Dermis microvascular lymphatic vessel endothelial cell (primary cell): ENCODE measurements at regions not wholly inside any gene's neighbourhood (a gene's known extent, or its start where the extent isn't known, plus 50 kb on each side); places are given as distances from the start of the nearest gene placed in this dataset.

Experiments used
- DNase-seq, 2 donors: peaks; one replicate each; pipeline versions ENCODE4 v3.0.0 to v3.0.0-alpha.2; 2010; ENCODE audit warnings: low read depth in 2 of 2

GRCh38 chr1:72547412-72547811 is 265.1 kb upstream of the NEGR1 start:
- DNase-seq = no peak

- DNase-seq = no peak
These were observed 258.3 kb upstream of the NEGR1 start for GRCh38 chr1:72540674-72541073.

- no peak for DNase-seq
These were observed 253.1 kb upstream of the NEGR1 start for GRCh38 chr1:72535470-72535869.

GRCh38 chr1:72530646-72531045 is 248.3 kb upstream of the NEGR1 start:
- no peak for DNase-seq

- no peak for DNase-seq
These were observed 244.6 kb upstream of the NEGR1 start for GRCh38 chr1:72526926-72527325.

- no peak for DNase-seq
These were observed 241.7 kb upstream of the NEGR1 start for GRCh38 chr1:72524021-72524420.

GRCh38 chr1:72521659-72522058 is 239.3 kb upstream of the NEGR1 start:
- DNase-seq = no peak

GRCh38 chr1:72516826-72517225 is 234.5 kb upstream of the NEGR1 start:
- no peak for DNase-seq

- DNase-seq = no peak
These were observed 233.9 kb upstream of the NEGR1 start for GRCh38 chr1:72516264-72516663.

- no peak for DNase-seq
These were observed 216.0 kb upstream of the NEGR1 start for GRCh38 chr1:72498371-72498770.

- DNase-seq = no peak
These were observed 207.5 kb upstream of the NEGR1 start for GRCh38 chr1:72489801-72490200.

- DNase-seq = no peak
These were observed 203.5 kb upstream of the NEGR1 start for GRCh38 chr1:72485801-72486200.

GRCh38 chr1:72483846-72484357 is 201.6 kb upstream of the NEGR1 start:
- no peak for DNase-seq

GRCh38 chr1:72482736-72483413 is 200.5 kb upstream of the NEGR1 start:
- DNase-seq = no peak

- no peak for DNase-seq
These were observed 199.2 kb upstream of the NEGR1 start for GRCh38 chr1:72481420-72481970.

- no peak for DNase-seq
These were observed 184.0 kb upstream of the NEGR1 start for GRCh38 chr1:72466376-72466775.

GRCh38 chr1:72462186-72462905 is 180.0 kb upstream of the NEGR1 start:
- DNase-seq = no peak

GRCh38 chr1:72442262-72442661 is 159.9 kb upstream of the NEGR1 start:
- no peak for DNase-seq

GRCh38 chr1:72439036-72439435 is 156.7 kb upstream of the NEGR1 start:
- peak in 1 of 2 donors; percentile 17 for DNase-seq

GRCh38 chr1:72438270-72438669 is 155.9 kb upstream of the NEGR1 start:
- DNase-seq = peak in 1 of 2 donors; percentile 9

GRCh38 chr1:72435025-72435424 is 152.7 kb upstream of the NEGR1 start:
- DNase-seq = no peak

- DNase-seq = no peak
These were observed 151.7 kb upstream of the NEGR1 start for GRCh38 chr1:72434070-72434469.

GRCh38 chr1:72433591-72433990 is 151.3 kb upstream of the NEGR1 start:
- no peak for DNase-seq
